ENCODE measurements at regions not wholly inside any gene's neighbourhood (a gene's known extent, or its start where the extent isn't known, plus 50 kb on each side); places are given as distances from the start of the nearest gene placed in this dataset.
"Not testable (repeated sequence)": the region's sequence is repeated elsewhere in the genome, so short reads cannot be mapped to it uniquely, and the experiment has no call there.

- no peak for TF ChIP-seq CTCF (IDR thresholded peaks at IDR 0.05; ENCODE audit: low read depth, low read length)
- no peak overlapping the region for H3K4me3 ChIP-seq (ENCODE audit: low read depth, low read length)
Measured at GRCh38 chr4:138775890-138776289, 239.7 kb upstream of the NOCT start.

DNA sequence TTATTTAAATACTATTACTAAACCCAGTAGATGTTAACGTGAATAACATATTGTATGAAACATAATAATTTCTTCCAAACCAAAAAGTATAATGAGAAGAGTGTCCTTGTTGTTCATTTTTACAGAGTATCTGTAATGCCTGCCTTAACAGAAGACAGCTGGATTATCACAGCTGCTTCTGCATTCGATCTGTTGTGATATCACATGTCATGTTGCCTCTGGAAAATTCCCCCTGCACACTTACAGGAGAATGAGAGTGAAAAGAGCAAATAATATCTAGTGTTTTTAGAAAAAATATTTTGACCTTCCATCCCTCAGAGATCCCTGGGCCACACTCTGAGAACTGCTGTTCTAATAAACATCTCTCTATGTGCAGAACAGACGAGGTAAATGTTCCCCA lies 240.1 kb upstream of the NOCT start:
- no peak for TF ChIP-seq CTCF (IDR thresholded peaks at IDR 0.05; ENCODE audit: low read depth, low read length)

DNA sequence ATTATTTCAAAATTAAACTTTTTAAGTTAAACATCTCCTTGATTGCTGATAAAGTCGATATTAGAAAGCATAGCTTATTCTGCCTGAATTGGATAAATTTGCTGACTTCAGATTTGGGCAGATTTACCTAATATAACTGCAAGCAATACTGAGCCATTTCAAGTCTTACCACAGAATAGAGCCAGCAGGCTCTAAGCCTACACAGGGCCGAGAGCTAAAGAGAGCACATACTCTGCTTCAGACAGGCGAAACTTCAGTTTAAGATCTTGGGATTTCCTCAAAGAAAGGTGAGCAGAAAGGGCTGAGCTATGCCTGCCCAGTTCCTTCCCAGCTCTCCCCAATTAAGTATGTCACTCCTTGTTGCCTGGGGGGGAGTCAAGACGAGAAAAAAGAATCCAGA lies 240.6 kb upstream of the NOCT start:
- no peak for TF ChIP-seq CTCF (IDR thresholded peaks at IDR 0.05; ENCODE audit: low read depth, low read length)
- no peak overlapping the region for H3K4me3 ChIP-seq (ENCODE audit: low read depth, low read length)

More for the DNA sequence above, 240.1 kb upstream of the NOCT start:
- no peak overlapping the region for H3K4me3 ChIP-seq (ENCODE audit: low read depth, low read length)

GRCh38 chr4:138774125-138774524 lies 241.5 kb upstream of the NOCT start:
- not testable (repeated sequence) for H3K4me3 ChIP-seq (ENCODE audit: low read depth, low read length)

GRCh38 chr4:138773321-138773720 lies 242.3 kb upstream of the NOCT start:
- TF ChIP-seq CTCF (IDR thresholded peaks at IDR 0.05; ENCODE audit: low read depth, low read length): no peak
- no peak overlapping the region for H3K4me3 ChIP-seq (ENCODE audit: low read depth, low read length)

GRCh38 chr4:138772366-138772765 lies 243.2 kb upstream of the NOCT start:
- TF ChIP-seq CTCF (IDR thresholded peaks at IDR 0.05; ENCODE audit: low read depth, low read length): no peak
- no peak overlapping the region for H3K4me3 ChIP-seq (ENCODE audit: low read depth, low read length)

DNA sequence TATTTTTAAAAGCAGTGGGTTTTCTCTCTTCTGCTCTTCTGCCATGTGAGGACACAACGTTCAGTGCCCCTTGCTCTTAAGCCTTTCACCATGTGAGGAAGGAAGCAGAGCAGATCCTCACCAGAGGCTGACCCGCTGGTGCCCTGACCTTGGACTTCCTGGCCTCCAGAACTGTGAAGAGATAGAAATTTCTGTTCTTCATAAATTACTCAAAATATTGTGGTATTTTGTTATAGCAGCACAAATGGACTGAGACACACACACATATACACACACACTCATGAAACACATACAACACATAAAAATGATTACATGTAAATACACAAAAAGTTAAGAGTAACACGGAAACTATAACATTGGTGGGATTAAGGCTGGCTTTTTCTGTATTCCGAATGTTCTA lies 244.8 kb upstream of the NOCT start:
- no peak for TF ChIP-seq CTCF (IDR thresholded peaks at IDR 0.05; ENCODE audit: low read depth, low read length)
- no peak overlapping the region for H3K4me3 ChIP-seq (ENCODE audit: low read depth, low read length)

- no peak for TF ChIP-seq CTCF (IDR thresholded peaks at IDR 0.05; ENCODE audit: low read depth, low read length)
- no peak overlapping the region for H3K4me3 ChIP-seq (ENCODE audit: low read depth, low read length)
Measured at GRCh38 chr4:138766332-138766731, 249.2 kb upstream of the NOCT start.
